Keratinocyte (primary cell): ENCODE measurements at regions not wholly inside any gene's neighbourhood (a gene's known extent, or its start where the extent isn't known, plus 50 kb on each side); places are given as distances from the start of the nearest gene placed in this dataset.

Experiments used
- CTCF ChIP-seq, 3 experiments: IDR thresholded peaks in 1 of 3; conservative IDR thresholded peaks in 1 of 3; optimal IDR thresholded peaks in 1 of 3; 2 replicates in 2 of 3; 3 replicates in 1 of 3; pipeline versions ENCODE3 to v1.5.1; 2011; ENCODE audit warnings: low read length in 3 of 3, mild to moderate bottlenecking in 3 of 3, moderate library complexity in 2 of 3, control low read depth in 1 of 3, inconsistent platforms in 1 of 3; ENCODE audit not compliant: insufficient read depth in 2 of 3; ENCODE audit errors: extremely low read depth in 1 of 3
- EZH2 ChIP-seq: IDR thresholded peaks from one replicate; pipeline ENCODE4 v1.6.1; 2012; ENCODE audit warnings: inconsistent platforms, mild to moderate bottlenecking, low read length, moderate library complexity

GRCh38 chr3:98679986-98680385, 83.2 kb upstream of the ST3GAL6 start:
- no peak for TF ChIP-seq CTCF (optimal IDR thresholded peaks at IDR 0.05 in 1 of 3, IDR thresholded peaks at IDR 0.05 in 1 of 3, conservative IDR thresholded peaks at IDR 0.05 in 1 of 3; ENCODE audit: extremely low read depth in 1 of 3, insufficient read depth in 2 of 3, low read length in 3 of 3)
- TF ChIP-seq EZH2: no peak
